ENCODE measurements at regions not wholly inside any gene's neighbourhood (a gene's known extent, or its start where the extent isn't known, plus 50 kb on each side); places are given as distances from the start of the nearest gene placed in this dataset.
"Not testable (repeated sequence)": the region's sequence is repeated elsewhere in the genome, so short reads cannot be mapped to it uniquely, and the experiment has no call there.

DNA sequence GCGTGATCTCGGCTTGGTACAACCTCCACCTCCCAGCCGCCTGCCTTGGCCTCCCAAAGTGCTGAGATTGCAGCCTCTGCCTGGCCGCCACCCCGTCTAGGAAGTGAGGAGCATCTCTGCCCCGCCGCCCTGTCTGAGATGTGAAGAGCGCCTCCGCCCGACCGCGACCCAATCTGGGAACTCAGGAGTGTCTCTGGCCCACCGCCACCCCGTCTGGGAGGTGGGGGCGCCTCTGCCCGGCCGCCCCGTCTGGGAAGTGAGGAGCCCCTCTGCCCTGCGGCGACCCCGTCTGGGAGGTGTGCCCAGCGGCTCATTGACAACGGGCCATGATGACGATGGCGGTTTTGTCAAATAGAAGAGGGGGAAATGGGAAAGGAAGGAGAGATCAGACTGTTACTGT lies 591.2 kb downstream of the KCTD12 start:
- TF ChIP-seq, protein P1, sequence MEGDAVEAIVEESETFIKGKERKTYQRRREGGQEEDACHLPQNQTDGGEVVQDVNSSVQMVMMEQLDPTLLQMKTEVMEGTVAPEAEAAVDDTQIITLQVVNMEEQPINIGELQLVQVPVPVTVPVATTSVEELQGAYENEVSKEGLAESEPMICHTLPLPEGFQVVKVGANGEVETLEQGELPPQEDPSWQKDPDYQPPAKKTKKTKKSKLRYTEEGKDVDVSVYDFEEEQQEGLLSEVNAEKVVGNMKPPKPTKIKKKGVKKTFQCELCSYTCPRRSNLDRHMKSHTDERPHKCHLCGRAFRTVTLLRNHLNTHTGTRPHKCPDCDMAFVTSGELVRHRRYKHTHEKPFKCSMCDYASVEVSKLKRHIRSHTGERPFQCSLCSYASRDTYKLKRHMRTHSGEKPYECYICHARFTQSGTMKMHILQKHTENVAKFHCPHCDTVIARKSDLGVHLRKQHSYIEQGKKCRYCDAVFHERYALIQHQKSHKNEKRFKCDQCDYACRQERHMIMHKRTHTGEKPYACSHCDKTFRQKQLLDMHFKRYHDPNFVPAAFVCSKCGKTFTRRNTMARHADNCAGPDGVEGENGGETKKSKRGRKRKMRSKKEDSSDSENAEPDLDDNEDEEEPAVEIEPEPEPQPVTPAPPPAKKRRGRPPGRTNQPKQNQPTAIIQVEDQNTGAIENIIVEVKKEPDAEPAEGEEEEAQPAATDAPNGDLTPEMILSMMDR (optimal IDR thresholded peaks at IDR 0.05 in 1 of 3, IDR thresholded peaks at IDR 0.05 in 1 of 3, conservative IDR thresholded peaks at IDR 0.05 in 1 of 3; ENCODE audit: extremely low read depth in 1 of 3, insufficient read depth in 2 of 3, low read length in 3 of 3) = not testable (repeated sequence)
- TF ChIP-seq EZH2 (IDR thresholded peaks at IDR 0.05; ENCODE audit: low read length) = not testable (repeated sequence)
